BLaER1 treated with 17β-estradiol and CSF1 and Interleukin-3, amounts not matched to agents 10 nM and 100 nM (cell line): ENCODE measurements at regions not wholly inside any gene's neighbourhood (a gene's known extent, or its start where the extent isn't known, plus 50 kb on each side); places are given as distances from the start of the nearest gene placed in this dataset.
"Not testable (repeated sequence)": the region's sequence is repeated elsewhere in the genome, so short reads cannot be mapped to it uniquely, and the experiment has no call there.

Source experiments
- H3K27ac ChIP-seq, 11 experiments: shearing (Covaris generic); formaldehyde crosslinking; 2 replicates each; pipeline ENCODE4 v1.8.1; 2022
- H3K27me3 ChIP-seq, 11 experiments: shearing (Covaris generic); formaldehyde crosslinking; 2 replicates each; pipeline ENCODE4 v1.8.1; 2022
- H3K36me3 ChIP-seq, 11 experiments: shearing (Covaris generic); formaldehyde crosslinking; 2 replicates each; pipeline ENCODE4 v1.8.1; 2022
- H3K4me1 ChIP-seq, 10 experiments: shearing (Covaris generic); formaldehyde crosslinking; 2 replicates each; pipeline ENCODE4 v1.8.1; 2022
- H3K4me2 ChIP-seq, 11 experiments: shearing (Covaris generic); formaldehyde crosslinking; 2 replicates each; pipeline ENCODE4 v1.8.1; 2022
- H3K4me3 ChIP-seq, 10 experiments: shearing (Covaris generic); formaldehyde crosslinking; 2 replicates each; pipeline ENCODE4 v1.8.1; 2022
- H3K9ac ChIP-seq, 11 experiments: shearing (Covaris generic); formaldehyde crosslinking; 2 replicates each; pipeline ENCODE4 v1.8.1; 2022
- H3K9me3 ChIP-seq, 11 experiments: shearing (Covaris generic); formaldehyde crosslinking; replicated peaks in 1 of 11; 2 replicates each; pipeline ENCODE4 v1.8.1; 2022
- H4K20me1 ChIP-seq, 11 experiments: shearing (Covaris generic); formaldehyde crosslinking; 2 replicates each; pipeline ENCODE4 v1.8.1; 2022
- Cebpa-rat ChIP-seq, 11 experiments: shearing (Covaris generic); IDR thresholded peaks; 2 replicates each; pipeline ENCODE4 v1.8.1; 2022

GRCh38 chr1:41308520-41308919, 52.7 kb upstream of the FOXO6 start:
- not testable (repeated sequence) for H3K9ac ChIP-seq, H3K4me3 ChIP-seq, H3K36me3 ChIP-seq, H3K4me2 ChIP-seq, H4K20me1 ChIP-seq, H3K27me3 ChIP-seq, H3K27ac ChIP-seq, H3K4me1 ChIP-seq
- H3K9me3 ChIP-seq, result peaks cover 10 to 25% (median 19%) of the 10 kb centered on the region in 11 experiments; a peak in 21 of 22 replicates

GRCh38 chr1:41305576-41306363, 55.5 kb upstream of the FOXO6 start:
- no peaks in the 10 kb centered on the region for H4K20me1 ChIP-seq
- no peak overlapping the region for H3K27ac ChIP-seq
- H3K4me3 ChIP-seq, result no peak overlapping the region
- H3K36me3 ChIP-seq, result no peaks in the 10 kb centered on the region
- no peak for TF ChIP-seq Cebpa-rat (IDR thresholded peaks at IDR 0.05)
- H3K4me2 ChIP-seq, result peak overlapping the region in 10 of 11 experiments; percentile 2 to 55 (median 27); a peak in 12 of 22 replicates
- H3K9ac ChIP-seq, result no peak overlapping the region
- H3K9me3 ChIP-seq, result peaks cover 10 to 25% (median 19%) of the 10 kb centered on the region in 11 experiments; a peak in 21 of 22 replicates
- H3K4me1 ChIP-seq, result peaks cover 0 to 7% (median 5%) of the 10 kb centered on the region in 10 experiments; a peak in 12 of 20 replicates
- H3K27me3 ChIP-seq, result no peaks in the 10 kb centered on the region

GRCh38 chr1:41296506-41296905, 54.4 kb upstream of the SCMH1 start:
- Histone ChIP-seq H3K9me3 (no peaks in the 10 kb centered on the region), H3K27me3 (no peaks in the 10 kb centered on the region), H3K4me3 (no peak overlapping the region), H3K27ac (no peak overlapping the region), H3K36me3 (no peaks in the 10 kb centered on the region), H3K4me2 (peak overlapping the region in 1 of 11 experiments; percentile 40; a peak in 1 of 22 replicates), H3K9ac (no peak overlapping the region), H4K20me1 (no peaks in the 10 kb centered on the region), H3K4me1 (peaks cover 0 to 6% (median 0%) of the 10 kb centered on the region in 10 experiments; a peak in 1 of 20 replicates)
- no peak for TF ChIP-seq Cebpa-rat (IDR thresholded peaks at IDR 0.05)

DNA sequence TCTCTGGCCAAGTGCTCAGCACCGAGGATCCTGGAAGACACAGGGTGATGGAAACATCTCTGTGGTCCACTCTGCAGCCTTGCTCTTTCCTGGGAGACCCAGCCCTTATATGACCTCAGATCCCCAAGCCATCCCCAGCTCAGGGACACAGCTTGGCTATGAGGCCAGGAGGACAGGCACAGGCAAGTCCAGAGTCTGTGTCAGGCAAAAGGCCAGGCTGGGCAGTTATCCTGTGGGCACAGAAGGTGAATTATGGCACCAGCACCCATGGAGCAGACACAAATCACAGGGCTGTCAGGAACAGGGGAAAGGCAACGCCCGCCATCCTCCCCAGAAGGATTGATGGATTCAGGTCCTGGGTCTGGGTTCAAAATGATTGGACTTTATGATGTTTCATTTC, 52.1 kb upstream of the SCMH1 start:
- Histone ChIP-seq H3K4me3 (no peak overlapping the region), H3K9me3 (no peaks in the 10 kb centered on the region), H3K9ac (no peak overlapping the region), H3K27ac (no peak overlapping the region), H3K4me2 (no peak overlapping the region), H3K27me3 (no peaks in the 10 kb centered on the region), H4K20me1 (no peaks in the 10 kb centered on the region), H3K4me1 (peaks cover 0 to 6% (median 0%) of the 10 kb centered on the region in 10 experiments; a peak in 1 of 20 replicates), H3K36me3 (no peaks in the 10 kb centered on the region)
- TF ChIP-seq Cebpa-rat (IDR thresholded peaks at IDR 0.05), result no peak

DNA sequence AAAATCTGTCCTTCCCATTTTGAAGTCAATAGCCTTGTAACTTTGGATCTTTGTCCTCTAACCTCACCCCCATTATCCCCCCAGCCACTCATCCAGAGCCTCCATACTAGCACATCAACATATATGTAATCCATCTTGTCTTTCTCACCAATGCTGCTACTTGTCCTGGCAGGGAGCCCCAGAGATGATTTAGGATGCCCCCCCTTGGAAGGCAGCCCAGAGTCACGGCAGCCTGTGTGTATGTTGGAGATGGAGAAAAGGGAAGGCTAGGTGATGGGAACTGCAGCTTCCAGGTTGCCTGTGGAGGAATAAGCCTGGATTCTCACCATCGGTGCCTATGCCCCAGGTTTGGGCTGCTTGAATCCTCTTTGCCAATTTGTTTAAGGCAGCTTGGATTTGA, 51.7 kb upstream of the SCMH1 start:
- no peaks in the 10 kb centered on the region for H3K36me3 ChIP-seq
- no peak overlapping the region for H3K9ac ChIP-seq
- no peak for TF ChIP-seq Cebpa-rat (IDR thresholded peaks at IDR 0.05)
- H3K4me1 ChIP-seq, result peaks cover 0 to 6% (median 0%) of the 10 kb centered on the region in 10 experiments; a peak in 1 of 20 replicates
- H3K4me2 ChIP-seq, result no peak overlapping the region
- no peaks in the 10 kb centered on the region for H4K20me1 ChIP-seq
- H3K4me3 ChIP-seq, result no peak overlapping the region
- no peak overlapping the region for H3K27ac ChIP-seq
- no peaks in the 10 kb centered on the region for H3K27me3 ChIP-seq
- no peaks in the 10 kb centered on the region for H3K9me3 ChIP-seq
